DMS53 treated with DMSO at 0.1 percent for 48 hours (cell line): ENCODE measurements at regions not wholly inside any gene's neighbourhood (a gene's known extent, or its start where the extent isn't known, plus 50 kb on each side); places are given as distances from the start of the nearest gene placed in this dataset.
"Not testable (repeated sequence)": the region's sequence is repeated elsewhere in the genome, so short reads cannot be mapped to it uniquely, and the experiment has no call there.

ENCODE experiments used
- DNase-seq: peaks from one replicate; lab custom pipeline; 2025; ENCODE audit not compliant: unreplicated experiment; lab: John Stamatoyannopoulos, UW

DNA sequence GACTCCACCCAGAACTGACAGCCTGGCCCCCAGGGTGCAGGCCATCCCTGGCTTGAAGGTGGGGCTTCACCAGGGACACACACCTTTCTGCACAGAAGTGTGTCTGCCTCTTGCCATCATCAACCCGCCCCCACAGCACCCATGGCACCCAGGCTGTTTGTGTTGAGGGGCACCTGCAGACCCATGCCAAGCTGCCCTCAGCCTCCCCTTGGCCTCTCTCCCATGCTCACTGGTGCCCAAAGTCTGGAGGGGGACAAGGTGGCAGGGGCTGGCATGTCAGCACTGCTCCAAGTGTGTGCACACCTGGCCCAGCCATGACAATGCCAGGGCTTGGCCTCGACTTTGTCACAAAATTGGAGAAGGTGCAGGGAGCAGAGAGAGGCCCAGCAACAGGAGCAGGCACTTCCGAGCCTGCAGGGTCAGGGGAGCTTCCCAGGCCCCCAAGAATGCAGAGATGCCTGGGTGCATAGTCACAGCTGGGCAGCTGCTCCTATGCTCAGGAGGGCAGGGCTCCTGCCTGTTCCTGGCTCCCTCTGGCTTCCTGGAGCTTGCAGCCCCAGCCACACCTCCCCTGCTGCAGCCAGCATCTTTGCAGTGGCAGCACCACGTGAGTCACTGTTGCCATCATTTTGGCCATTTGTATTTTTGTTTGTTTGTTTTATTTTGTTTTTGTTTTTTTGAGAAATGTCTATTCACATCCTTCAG is 280.6 kb upstream of the UBE2E3 start:
- DNase-seq = no peak

DNA sequence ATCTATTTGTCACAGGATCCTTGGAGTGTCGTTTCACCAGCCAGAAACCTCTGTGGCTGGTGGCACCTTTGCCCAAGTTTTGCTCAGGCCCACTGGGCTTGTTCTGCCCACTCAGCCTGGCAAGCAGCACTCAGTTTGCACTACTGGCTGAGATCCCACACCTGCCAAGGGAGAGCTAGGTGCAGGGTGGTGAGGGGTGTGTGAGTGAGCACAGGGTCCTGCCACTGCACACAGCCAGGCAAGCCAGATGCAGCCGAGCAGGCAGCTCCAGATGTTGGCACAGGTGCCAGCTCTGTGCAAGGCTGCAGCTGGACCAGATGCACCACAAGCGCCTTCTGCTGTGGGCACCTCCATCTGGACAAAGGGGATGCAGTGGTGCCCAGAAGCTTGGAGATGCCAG is 281.7 kb upstream of the UBE2E3 start:
- DNase-seq = no peak

DNA sequence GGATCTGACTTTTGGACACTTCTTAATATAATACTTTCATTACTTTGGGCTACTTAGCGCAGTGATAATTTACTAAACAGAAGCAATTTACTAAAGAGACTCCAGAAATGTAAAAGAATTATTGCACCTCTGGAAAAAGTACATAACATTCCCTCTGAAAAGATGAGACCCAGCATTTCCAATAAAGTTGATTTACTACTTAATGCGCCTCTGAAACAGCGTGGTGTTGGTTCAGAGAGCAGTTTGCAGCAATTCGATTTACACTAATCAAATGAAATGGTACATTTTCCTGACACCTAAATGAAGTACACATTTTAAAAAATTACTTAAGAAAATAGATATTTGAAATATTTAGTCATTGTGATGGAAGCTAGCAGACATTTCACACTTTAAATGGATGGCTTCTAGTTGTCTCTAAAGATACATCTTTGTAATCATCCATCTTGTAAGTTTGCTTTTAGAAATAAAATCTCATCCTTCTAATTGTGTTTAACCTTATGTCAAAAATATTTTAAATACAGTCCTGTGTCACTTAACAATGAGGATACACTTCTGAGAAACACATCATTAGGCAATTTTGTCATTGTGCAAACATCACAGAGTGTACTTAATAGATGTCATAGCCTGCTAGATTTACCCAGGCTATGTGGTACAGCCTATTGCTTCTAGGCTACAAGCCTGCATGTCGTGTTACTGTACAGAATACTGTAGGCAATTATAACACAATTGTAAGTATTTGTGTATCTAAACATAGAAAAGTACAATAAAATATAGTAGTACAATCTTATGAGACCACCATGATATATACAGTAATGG is 284.6 kb upstream of the UBE2E3 start:
- DNase-seq = peak; percentile 43

DNA sequence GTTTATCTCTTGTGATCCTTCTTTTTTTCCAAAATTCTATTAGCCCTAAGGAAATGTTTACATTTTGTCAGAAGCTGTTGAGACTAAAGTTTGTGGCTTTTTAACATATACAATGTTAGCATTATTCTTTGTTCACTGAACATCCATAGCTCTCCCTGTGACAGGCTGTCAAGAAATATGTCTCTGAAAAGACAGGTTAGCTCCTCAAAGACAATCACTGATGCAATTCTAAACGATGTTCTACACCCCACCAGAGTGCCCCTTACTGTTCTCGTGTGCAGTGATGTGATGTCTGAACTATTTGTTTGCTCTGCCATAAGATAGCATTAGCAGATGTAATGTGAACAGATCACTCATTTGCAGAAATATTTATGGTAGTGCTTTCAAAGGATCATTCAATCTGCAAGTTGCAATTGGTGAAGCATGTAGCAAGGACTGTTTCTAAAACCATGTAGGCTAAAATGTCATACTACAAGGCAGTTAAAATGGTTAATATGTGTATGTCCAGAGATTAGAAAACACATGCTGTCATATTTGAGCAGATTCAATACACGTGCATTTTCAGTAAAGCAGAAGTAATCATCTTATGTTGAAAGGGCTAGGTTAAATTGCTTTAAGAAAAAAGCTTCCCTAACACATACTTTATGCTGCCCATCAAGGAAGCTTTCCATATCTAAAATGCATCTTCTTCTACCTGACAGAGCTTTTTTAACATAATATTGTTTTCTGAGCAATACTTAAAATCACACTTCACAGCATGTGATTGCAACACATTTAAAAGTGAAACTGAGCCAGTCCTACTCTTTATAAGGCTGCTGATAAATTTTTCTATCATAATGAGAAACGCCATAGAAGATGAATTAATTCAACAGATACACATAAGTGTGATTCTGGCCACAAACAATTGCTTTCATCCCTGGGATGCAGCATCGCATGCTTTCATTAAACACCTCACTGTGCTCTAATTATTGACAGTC is 285.7 kb upstream of the UBE2E3 start:
- no peak for DNase-seq

DNA sequence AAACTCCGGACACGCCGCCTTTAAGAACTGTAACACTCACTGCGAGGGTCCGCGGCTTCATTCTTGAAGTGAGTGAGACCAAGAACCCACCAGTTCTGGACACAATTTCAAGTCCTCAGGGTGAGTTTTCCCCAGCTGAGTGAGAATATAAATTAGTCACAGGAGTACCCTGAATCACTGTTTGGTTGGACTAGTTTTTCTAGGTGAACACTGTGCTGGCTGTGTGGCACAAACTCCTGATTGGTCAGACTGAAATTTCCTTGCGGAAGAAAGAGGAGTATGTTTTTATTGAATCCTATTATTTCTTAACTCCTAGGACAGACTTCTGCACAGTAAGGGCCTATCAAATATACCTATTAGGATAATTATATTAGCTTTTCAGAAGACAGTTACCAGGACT is 288.1 kb upstream of the UBE2E3 start:
- DNase-seq = no peak

DNA sequence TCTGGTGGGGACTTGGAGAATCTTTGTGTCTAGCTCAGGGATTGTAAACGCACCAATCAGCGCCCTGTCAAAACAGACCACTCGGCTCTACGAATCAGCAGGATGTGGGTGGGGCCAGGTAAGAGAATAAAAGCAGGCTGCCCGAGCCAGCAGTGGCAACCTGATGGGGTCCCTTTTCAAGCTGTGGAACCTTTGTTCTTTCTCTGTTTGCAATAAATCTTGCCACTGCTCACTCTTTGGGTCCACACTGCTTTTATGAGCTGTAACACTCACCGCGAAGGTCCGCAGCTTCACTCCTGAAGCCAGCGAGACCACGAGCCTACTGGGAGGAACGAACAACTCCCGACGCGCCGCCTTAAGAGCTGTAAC is 288.6 kb upstream of the UBE2E3 start:
- DNase-seq = not testable (repeated sequence)

DNA sequence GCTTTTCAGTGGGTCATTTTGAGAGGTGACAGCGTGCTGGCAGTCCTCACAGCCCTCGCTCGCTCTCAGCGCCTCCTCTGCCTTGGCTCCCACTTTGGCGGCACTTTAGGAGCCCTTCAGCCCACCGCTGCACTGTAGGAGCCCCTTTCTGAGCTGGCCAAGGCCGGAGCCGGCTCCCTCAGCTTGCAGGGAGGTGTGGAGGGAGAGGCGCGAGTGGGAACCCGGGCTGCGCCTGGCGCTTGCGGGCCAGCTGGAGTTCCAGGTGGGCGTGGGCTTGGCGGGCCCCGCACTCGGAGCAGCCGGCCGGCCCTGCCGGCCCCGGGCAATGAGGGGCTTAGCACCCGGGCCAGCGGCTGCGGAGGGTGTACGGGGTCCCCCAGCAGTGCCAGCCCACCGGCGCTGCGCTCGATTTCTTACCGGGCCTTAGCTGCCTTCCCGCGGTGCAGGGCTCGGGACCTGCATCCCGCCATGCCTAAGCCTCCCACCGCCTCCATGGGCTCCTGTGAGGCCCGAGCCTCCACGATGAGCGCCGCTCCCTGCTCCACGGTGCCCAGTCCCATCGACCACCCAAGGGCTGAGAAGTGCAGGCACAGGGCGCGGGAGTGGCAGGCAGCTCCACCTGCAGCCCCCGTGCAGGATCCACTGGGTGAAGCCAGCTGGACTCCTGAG is 289.1 kb upstream of the UBE2E3 start:
- DNase-seq = not testable (repeated sequence)

DNA sequence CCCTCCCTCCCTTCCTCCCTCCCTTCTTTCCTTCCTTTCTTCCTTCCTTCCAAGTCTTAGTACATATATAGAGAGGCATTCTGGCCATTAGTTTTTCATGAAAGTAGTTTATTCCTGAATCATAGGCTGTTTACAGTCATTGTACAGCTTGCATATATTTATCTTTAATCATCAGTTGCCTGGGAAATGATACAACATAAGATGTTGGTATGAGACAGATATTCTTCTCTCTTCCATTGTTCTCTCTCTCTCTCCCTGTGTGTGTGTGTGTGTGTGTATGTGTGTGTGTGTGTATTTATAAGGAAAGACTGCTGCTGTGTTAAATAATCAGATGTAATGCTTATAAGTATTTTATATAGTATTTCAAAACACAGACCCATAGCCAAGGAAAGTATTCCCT is 289.8 kb upstream of the UBE2E3 start:
- no peak for DNase-seq

DNA sequence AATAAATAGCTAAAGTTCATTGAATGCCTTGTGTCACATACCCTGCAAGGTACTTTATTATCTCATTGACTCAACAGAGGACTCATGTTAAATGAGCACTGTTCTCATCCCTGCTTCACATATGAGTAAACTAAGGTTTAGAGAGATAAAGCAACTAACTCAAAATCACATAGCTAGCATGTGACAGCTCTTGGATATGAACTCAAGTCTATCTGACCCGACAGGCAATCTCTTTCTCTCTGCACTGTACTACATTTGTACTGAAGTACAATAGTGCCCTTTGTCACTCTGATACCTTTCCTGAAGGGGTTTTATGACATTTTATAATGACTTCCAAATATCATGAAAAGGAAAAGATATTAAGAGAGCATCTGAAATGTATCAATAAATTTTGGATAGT is 297.5 kb upstream of the UBE2E3 start:
- DNase-seq = no peak

DNA sequence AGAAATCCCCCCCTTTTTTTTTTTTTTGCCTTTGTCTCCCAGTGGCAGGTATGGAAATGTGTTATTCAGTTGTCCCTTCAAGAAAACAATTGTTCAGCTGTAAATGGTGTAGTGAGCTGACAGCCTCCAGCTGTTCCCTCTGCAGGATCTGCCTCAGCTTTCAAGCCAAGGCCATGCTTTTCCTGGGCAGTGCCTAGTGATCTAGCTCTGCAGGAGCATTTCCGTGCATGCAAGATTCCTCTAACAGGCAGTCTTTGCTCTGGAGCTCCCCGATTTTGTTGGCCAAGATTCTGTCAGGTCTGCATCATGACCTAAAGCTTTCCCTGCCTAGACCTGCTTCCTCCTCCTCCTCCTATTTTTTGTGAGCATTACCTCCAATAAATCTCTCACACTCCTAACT is 300.7 kb upstream of the UBE2E3 start:
- DNase-seq = no peak

DNA sequence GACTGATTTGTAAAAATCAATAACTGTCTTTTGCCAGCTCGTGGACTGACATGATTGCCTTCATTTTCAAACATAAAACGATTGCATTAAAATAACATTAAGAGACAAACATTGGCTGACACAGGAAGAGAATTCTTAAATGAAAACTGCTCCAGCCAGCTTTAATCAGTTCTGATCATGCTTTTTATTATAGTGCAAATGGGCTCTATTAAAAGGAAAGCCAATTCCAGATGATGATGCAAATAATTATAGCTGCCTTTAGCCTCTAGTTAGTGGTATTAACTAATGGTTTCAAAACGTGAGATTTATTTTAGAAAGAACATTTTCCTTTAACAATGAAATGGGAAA is 301.8 kb upstream of the UBE2E3 start:
- DNase-seq = no peak

DNA sequence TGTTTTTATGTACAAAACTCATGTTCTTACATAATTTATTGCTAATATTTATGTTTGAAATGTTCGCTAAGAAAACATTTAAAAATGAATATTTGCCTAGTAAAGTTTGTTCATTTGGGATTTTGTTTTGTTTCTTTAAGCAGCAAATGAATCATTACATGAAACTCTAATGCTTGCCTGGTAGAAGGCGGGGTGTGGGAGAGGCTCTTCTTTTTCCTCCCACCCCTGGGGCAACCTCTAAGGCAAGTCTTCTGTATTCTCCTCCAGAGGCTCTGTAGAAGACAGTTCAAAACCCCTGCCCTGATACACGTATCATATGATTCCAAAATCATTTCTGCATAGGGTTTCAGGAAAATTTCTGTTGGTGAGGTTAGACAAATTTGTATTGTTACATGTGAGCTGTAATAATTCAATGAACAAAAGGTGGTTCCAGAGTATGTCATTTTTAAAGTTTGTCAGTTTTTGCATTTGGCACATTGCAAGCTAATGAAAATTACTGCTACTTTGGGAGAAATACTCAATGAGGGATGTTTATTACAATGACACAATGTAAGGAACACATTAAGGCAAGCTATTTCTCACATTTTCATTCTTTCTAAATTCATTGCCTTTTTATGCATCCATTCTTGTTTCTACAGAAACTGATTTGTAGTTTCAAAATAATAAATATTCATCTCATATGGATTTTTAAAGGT is 302.3 kb upstream of the UBE2E3 start:
- DNase-seq = no peak

DNA sequence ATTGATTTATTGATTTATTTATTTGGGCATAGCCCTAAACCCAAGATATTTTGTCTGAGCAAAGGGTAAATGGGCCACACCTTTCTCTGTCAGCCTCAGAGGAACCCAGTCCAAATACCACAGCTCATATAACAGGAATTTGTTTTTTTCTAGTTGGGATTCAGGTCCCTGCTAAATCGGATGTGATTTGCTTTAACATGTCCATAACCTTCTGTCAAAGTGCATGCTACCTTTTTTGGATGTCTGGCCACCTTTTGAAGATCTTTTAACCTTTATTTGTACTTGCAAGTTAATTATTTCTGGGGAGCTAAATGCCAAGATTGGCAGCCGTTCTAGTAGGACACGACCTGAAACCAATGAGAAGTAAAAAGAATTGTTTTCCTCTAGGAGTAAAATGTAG is 303.2 kb upstream of the UBE2E3 start:
- DNase-seq = no peak

DNA sequence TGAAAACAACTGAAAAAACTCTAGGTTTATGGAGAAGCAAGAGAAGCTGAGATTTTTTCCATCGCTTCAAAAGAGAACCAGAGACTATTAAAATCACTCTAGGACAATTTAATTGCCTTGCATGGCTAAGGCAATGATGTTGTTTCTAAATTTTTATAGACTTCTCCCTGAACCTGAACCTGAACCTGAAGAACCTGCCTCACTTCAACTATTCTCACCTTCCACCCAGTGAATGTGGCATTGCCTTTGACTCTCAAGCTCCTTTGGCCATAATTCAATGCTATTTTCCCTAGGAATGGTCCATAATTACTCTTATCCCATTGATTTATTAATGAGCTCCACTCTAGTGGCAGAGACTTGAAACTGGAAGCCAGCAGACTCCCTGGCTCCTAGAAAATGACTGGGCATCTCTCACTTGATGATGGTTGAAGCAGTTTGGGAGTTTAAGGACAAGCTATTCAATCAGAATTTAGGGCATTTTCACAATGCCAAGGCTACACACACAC is 303.8 kb upstream of the UBE2E3 start:
- DNase-seq = no peak

DNA sequence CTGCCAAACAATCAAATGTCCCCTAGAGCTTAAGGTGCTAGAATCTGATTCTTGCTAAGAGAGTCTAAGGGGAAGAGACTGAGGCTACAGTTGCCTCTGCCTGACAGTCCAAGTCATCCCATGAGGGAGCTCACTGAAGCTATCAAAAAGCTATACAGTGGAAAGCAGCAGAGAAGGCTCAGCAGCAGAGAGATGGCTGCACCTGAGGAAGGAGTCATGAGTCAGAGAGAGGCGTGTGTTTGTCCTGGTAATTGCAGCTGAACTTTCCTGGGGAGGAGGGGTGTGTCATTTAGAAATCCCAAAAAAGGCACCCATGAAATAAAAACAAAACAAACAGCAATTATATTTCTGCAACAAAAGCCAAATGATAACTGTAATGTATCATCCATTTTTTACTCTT is 305.2 kb upstream of the UBE2E3 start:
- DNase-seq = no peak

DNA sequence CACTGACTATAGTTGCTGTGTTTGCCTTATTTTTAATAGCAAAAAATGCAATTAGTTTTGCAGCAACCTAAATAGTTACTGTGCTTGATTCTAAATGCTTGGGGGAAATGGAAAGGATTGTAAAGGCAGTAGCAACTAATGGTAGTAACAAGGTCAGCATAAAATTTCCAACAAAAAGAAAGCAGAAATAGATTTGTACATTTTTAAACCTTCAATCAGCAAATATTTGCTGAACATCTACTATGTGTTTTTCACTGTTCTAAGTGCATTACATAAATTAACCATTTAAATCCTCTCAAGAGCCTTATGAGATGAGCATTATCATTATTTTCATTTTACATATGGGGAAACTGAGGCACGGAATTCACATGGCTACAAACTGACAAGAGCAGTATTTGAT is 308.0 kb upstream of the UBE2E3 start:
- no peak for DNase-seq

DNA sequence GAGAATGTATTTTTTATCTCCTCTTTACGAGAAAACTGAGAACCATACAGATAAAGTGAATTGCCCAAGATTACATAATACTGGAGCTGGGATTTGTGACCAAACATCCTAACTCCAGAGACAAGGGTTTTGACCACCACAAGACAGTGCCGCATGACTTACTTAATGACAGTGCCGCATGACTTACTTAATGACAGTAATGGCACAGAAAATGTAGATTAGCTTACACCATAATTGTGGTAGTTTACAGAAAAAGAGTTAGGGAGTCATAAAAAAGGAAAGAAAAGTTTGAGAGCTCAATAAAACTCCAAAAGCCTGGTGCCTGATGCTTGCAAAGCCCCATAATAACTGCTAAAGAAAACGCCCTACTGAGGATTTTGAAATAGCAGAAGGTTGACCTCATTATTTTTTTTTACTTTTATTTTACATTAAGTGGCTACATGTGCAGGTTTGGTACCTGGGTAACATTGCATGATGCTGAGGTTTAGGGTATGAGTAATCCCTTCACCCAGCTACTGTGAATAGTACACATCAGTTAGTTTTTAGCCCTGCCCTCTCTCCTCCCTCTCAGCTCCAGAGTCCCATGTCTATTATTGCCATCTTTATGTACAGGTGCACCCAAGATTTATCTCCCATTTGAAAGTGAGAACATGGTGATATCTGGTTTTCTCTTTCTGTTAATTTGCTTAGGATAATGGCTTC is 310.0 kb upstream of the UBE2E3 start:
- DNase-seq = no peak

DNA sequence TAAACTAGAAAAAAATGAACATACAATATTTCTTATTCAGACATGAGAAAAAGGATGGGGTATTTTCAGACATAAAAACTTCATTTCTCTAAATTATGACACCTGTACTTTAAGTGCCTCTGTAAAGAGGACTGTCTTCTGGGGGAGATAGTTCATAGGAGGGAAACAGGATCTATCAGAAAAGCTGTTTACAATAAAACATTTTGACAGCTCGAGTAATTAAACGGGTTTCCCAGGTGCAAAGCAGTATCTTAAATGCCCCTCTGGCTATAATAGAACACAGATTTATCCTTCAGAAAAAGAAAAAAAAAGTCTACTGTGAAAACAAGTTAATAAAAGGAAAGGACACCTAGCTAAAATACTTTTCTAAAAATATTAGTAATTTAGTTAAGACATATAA is 311.4 kb upstream of the UBE2E3 start:
- no peak for DNase-seq

DNA sequence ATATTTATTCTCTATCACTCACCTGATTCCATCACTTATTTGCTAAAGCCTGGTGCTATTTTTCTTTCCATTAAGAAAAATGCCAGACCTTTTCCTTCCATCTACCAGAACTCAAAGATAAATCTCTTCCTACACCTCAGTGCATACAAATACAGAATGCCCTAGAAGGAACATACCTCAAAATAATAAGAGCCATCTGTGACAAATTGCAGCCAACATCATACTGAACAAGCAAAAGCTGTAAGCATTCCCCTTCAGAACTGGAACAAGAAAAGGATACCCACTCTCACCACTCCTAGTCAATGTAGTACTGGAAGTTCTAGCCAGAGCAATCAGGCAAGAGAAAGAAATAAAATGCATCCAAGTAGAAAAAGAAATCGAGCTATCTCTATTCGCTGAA is 315.9 kb upstream of the UBE2E3 start:
- no peak for DNase-seq
